Right lobe of liver (tissue), 6 donors: ENCODE measurements at regions not wholly inside any gene's neighbourhood (a gene's known extent, or its start where the extent isn't known, plus 50 kb on each side); places are given as distances from the start of the nearest gene placed in this dataset.

Source experiments
- ATAC-seq, 4 donors: fragments of 200-7000 bp; cut with Tn5 transposase; one replicate each; pipeline ENCODE4 v1.9.1; 2020; ENCODE audit warnings: mild to moderate bottlenecking in 4 of 4, moderate library complexity in 4 of 4
- DNase-seq, 3 donors: peaks; one replicate each; pipeline ENCODE4 v3.0.0-alpha.2; 2020
- H3K27ac ChIP-seq, 3 donors: fragments of 200-600 bp; one replicate each; pipeline ENCODE4 v1.8.0; 2022
- H3K27me3 ChIP-seq, 2 donors: fragments of 200-600 bp; one replicate each; pipeline ENCODE4 v1.8.0; 2022
- H3K36me3 ChIP-seq, 4 donors: fragments of 200-600 bp; sonication (generic) in 1 of 4; one replicate each; pipeline versions ENCODE4 v1.5.1 to v1.8.0; 2017 to 2022; ENCODE audit warnings: control low read depth in 1 of 4
- H3K4me1 ChIP-seq, 4 donors: fragments of 200-600 bp; sonication (generic) in 1 of 4; one replicate each; pipeline versions ENCODE4 v1.5.1 to v1.8.0; 2017 to 2022; ENCODE audit warnings: control low read depth in 1 of 4
- H3K4me3 ChIP-seq, 3 donors: fragments of 200-600 bp; one replicate each; pipeline ENCODE4 v1.8.0; 2022
- H3K9me3 ChIP-seq, 4 donors: fragments of 200-600 bp; sonication (generic) in 1 of 4; one replicate each; pipeline versions ENCODE4 v1.5.1 to v1.8.0; 2017 to 2022; ENCODE audit warnings: control low read depth in 1 of 4
- POLR2A ChIP-seq: fragments of 450-650 bp; IDR thresholded peaks from one replicate; pipeline ENCODE4 v1.6.1; 2017; ENCODE audit warnings: antibody characterized with exemption, mild to moderate bottlenecking
- WGBS: methylation state at CpG from one replicate; pipeline ENCODE4 v1.1.6; 2018; ENCODE audit warnings: low coverage, low lambda C conversion rate; ENCODE audit not compliant: insufficient coverage; ENCODE audit errors: missing lambda C conversion rate; 5-methylcytosine and 5-hydroxymethylcytosine counted together
- intact Hi-C, 2 donors: fragments of 100-400 bp; cut with DNase I; formaldehyde crosslinking; loops; one replicate each; pipeline versions ENCODE4 v1.11.2 to v1.14.1; 2022
- TF ChIP-seq, protein P1 (sequence below), 4 donors: fragments of 200-600 bp in 3 of 4; fragments of 450-650 bp in 1 of 4; IDR thresholded peaks; one replicate each; pipeline versions ENCODE4 v1.5.1 to v1.8.0; 2016 to 2022; ENCODE audit warnings: antibody characterized with exemption in 4 of 4, mild to moderate bottlenecking in 2 of 4
- donor health status: DM: no; HTN: yes; CAD: no.
- donor health status: DM: no; HTN: no; CAD: no.
- donor health status: DM: no; HTN: no; CAD: no.
- donor health status: DM: no; HTN: yes; CAD: no.
- donor health status: DM: no; HTN: yes; CAD: no.

GRCh38 chr5:112635771-112636731, 101.6 kb upstream of the APC start:
- no peaks in the 10 kb centered on the region for H3K27me3 ChIP-seq
- peak; percentile 95 to 98 (median 96) for ATAC-seq
- no peak overlapping the region for H3K4me3 ChIP-seq
- peak; percentile 41 to 86 (median 82) for DNase-seq
- no peaks in the 10 kb centered on the region for H3K36me3 ChIP-seq
- WGBS, result 44% methylated on average over 1 of the region's 1 CpG
- H3K9me3 ChIP-seq, result no peaks in the 10 kb centered on the region
- peaks cover 0 to 34% (median 15%) of the 10 kb centered on the region in 4 donors for H3K4me1 ChIP-seq
- TF ChIP-seq POLR2A, result no peak
- TF ChIP-seq, protein P1, sequence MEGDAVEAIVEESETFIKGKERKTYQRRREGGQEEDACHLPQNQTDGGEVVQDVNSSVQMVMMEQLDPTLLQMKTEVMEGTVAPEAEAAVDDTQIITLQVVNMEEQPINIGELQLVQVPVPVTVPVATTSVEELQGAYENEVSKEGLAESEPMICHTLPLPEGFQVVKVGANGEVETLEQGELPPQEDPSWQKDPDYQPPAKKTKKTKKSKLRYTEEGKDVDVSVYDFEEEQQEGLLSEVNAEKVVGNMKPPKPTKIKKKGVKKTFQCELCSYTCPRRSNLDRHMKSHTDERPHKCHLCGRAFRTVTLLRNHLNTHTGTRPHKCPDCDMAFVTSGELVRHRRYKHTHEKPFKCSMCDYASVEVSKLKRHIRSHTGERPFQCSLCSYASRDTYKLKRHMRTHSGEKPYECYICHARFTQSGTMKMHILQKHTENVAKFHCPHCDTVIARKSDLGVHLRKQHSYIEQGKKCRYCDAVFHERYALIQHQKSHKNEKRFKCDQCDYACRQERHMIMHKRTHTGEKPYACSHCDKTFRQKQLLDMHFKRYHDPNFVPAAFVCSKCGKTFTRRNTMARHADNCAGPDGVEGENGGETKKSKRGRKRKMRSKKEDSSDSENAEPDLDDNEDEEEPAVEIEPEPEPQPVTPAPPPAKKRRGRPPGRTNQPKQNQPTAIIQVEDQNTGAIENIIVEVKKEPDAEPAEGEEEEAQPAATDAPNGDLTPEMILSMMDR (IDR thresholded peaks at IDR 0.05), result no peak
- intact Hi-C loops, result no loop called here
- peak overlapping the region in 1 of 3 donors; percentile 50 for H3K27ac ChIP-seq

DNA sequence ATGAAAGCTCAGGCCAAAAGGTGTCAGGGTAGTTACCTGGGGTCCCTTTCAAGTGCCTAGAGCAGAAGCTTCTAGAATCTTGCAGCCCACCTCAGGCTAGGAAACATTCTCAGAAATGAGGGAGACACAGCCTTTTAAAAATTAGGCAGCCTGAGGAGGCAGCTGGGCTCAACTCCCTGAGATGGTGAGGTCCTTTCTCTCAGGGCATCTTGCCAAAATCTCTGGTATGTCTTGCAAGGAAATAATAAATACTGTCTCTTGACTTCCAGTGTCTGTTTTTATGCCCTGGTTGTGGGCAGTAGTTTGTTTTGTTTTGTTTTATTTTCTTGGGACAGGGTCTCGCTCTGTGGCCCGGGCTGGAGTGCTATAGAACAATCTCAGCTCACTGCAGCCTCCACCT, 100.9 kb upstream of the APC start:
- ATAC-seq, result no peak
- H3K4me1 ChIP-seq, result peaks cover 0 to 34% (median 15%) of the 10 kb centered on the region in 4 donors
- H3K36me3 ChIP-seq, result no peaks in the 10 kb centered on the region
- no peaks in the 10 kb centered on the region for H3K9me3 ChIP-seq
- TF ChIP-seq, protein P1 (IDR thresholded peaks at IDR 0.05), result no peak
- TF ChIP-seq POLR2A, result no peak
- no peak overlapping the region for H3K4me3 ChIP-seq
- H3K27ac ChIP-seq, result peak overlapping the region in 1 of 3 donors; percentile 50
- H3K27me3 ChIP-seq, result no peaks in the 10 kb centered on the region
- WGBS, result 77% methylated on average over 2 of the region's 2 CpGs
- no peak for DNase-seq
- intact Hi-C loops, result no loop called here

DNA sequence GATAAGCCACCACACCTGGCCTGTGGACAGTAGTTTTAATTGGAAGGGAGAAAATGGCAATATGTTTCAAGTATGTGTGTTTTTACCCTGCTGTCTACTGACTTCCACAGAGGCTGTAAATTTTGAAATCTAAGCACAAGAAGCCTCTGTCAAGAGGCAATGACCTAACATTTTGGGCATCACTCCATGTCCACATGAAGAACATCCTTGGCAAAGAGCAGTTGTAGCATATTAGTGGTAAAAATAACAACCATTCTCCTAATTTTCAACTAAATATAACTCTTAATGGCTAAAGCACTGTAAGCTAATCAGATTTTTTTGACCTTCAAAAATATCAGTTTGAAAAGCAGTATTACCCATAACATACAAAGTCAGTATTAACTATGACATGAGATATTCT, 100.3 kb upstream of the APC start:
- Histone ChIP-seq H3K36me3 (no peaks in the 10 kb centered on the region), H3K27me3 (no peaks in the 10 kb centered on the region), H3K4me1 (peaks cover 0 to 34% (median 15%) of the 10 kb centered on the region in 4 donors), H3K27ac (peak overlapping the region in 1 of 3 donors; percentile 50), H3K4me3 (no peak overlapping the region), H3K9me3 (no peaks in the 10 kb centered on the region)
- intact Hi-C loops, result no loop called here
- TF ChIP-seq, protein P1 (IDR thresholded peaks at IDR 0.05), result no peak
- TF ChIP-seq POLR2A, result no peak
- no peak for DNase-seq
- ATAC-seq, result no peak

- no peak overlapping the region for H3K4me3 ChIP-seq
- ATAC-seq (no peak), DNase-seq (no peak)
- no peaks in the 10 kb centered on the region for H3K36me3 ChIP-seq
- H3K27ac ChIP-seq, result no peak overlapping the region
- WGBS, result 73% methylated on average over 1 of the region's 1 CpG
- TF ChIP-seq POLR2A, result no peak
- TF ChIP-seq, protein P1 (IDR thresholded peaks at IDR 0.05), result no peak
- H3K9me3 ChIP-seq, result no peaks in the 10 kb centered on the region
- no peaks in the 10 kb centered on the region for H3K27me3 ChIP-seq
- peaks cover 0 to 19% (median 9%) of the 10 kb centered on the region in 4 donors for H3K4me1 ChIP-seq
- intact Hi-C loops, result no loop called here
Measured at GRCh38 chr5:112640546-112640945, 97.1 kb upstream of the APC start.
